Esophagus squamous epithelium (tissue), 5 donors: ENCODE measurements at regions not wholly inside any gene's neighbourhood (a gene's known extent, or its start where the extent isn't known, plus 50 kb on each side); places are given as distances from the start of the nearest gene placed in this dataset.

Experiments used
- DNase-seq: peaks from one replicate; lab custom pipeline; 2025; lab: John Stamatoyannopoulos, UW
- H3K27ac ChIP-seq, 4 donors: fragments of 200-600 bp; sonication (generic); one replicate each; pipeline ENCODE4 v1.5.1; 2016 to 2019; ENCODE audit warnings: mild to moderate bottlenecking in 1 of 4
- H3K27me3 ChIP-seq, 4 donors: fragments of 200-600 bp; sonication (generic); 1 replicate in 3 of 4; 2 replicates in 1 of 4; pipeline versions ENCODE4 v1.5.1 to v1.6.0; 2017 to 2021; ENCODE audit warnings: antibody characterized with exemption in 1 of 4
- H3K36me3 ChIP-seq, 3 donors: fragments of 200-600 bp; sonication (generic); one replicate each; pipeline ENCODE4 v1.5.1; 2016 to 2019
- H3K4me1 ChIP-seq, 3 donors: fragments of 200-600 bp; sonication (generic); one replicate each; pipeline ENCODE4 v1.5.1; 2017 to 2019
- H3K4me3 ChIP-seq, 4 donors: fragments of 200-600 bp; sonication (generic); 1 replicate in 3 of 4; 2 replicates in 1 of 4; pipeline ENCODE4 v1.5.1; 2016 to 2019; ENCODE audit warnings: mild to moderate bottlenecking in 2 of 4, moderate library complexity in 1 of 4
- H3K9me3 ChIP-seq, 3 donors: fragments of 200-600 bp; sonication (generic); one replicate each; pipeline ENCODE4 v1.5.1; 2016 to 2019
- POLR2A ChIP-seq, 4 donors: fragments of 450-650 bp; IDR thresholded peaks; one replicate each; pipeline ENCODE4 v1.6.1; 2017; ENCODE audit warnings: antibody characterized with exemption in 4 of 4, mild to moderate bottlenecking in 4 of 4, moderate library complexity in 3 of 4
- WGBS, 2 donors: methylation state at CpG; one replicate each; pipeline ENCODE4 v1.1.5; 2018; 5-methylcytosine and 5-hydroxymethylcytosine counted together
- intact Hi-C: fragments of 100-400 bp; cut with DNase I; formaldehyde crosslinking; loops from one replicate; pipeline ENCODE4 v1.15.0; 2022
- TF ChIP-seq, protein P1 (sequence below), 6 experiments: fragments of 450-650 bp in 4 of 6; fragments of 200-600 bp in 2 of 6; sonication (generic) in 2 of 6; IDR thresholded peaks; one replicate each; pipeline ENCODE4 v1.5.1; 2016 to 2019; ENCODE audit warnings: antibody characterized with exemption in 6 of 6, mild to moderate bottlenecking in 4 of 6, moderate library complexity in 4 of 6
- donor health status: DM: yes; HTN: yes; CAD: no.

DNA sequence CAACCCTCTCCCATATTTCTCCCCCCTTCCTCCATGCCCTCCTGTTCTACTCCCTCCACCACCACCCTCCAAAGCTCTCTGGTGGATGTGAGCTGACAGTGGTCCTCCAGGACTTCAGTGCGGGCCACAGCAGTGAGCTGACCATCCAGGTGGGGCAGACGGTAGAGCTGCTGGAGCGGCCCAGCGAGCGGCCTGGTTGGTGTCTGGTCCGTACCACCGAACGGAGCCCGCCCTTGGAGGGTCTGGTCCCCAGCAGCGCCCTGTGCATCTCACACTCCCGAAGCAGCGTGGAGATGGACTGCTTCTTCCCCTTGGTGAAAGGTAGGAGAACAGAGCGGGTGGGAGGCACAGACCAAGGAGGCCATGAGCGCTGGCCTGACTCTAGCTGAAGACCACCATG, 167.5 kb upstream of the UMPS start:
- intact Hi-C loops: no loop called here
- DNase-seq: no peak
- no peak for TF ChIP-seq POLR2A (IDR thresholded peaks at IDR 0.05)
- TF ChIP-seq, protein P1, sequence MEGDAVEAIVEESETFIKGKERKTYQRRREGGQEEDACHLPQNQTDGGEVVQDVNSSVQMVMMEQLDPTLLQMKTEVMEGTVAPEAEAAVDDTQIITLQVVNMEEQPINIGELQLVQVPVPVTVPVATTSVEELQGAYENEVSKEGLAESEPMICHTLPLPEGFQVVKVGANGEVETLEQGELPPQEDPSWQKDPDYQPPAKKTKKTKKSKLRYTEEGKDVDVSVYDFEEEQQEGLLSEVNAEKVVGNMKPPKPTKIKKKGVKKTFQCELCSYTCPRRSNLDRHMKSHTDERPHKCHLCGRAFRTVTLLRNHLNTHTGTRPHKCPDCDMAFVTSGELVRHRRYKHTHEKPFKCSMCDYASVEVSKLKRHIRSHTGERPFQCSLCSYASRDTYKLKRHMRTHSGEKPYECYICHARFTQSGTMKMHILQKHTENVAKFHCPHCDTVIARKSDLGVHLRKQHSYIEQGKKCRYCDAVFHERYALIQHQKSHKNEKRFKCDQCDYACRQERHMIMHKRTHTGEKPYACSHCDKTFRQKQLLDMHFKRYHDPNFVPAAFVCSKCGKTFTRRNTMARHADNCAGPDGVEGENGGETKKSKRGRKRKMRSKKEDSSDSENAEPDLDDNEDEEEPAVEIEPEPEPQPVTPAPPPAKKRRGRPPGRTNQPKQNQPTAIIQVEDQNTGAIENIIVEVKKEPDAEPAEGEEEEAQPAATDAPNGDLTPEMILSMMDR (IDR thresholded peaks at IDR 0.05): no peak
- 100% methylated on average over 2 of the region's 14 CpGs; no CpG with 5 or more reads in 1 of the 2 donors for WGBS, 2 donors
- Histone ChIP-seq H3K27ac (no peak overlapping the region), H3K27me3 (peaks cover 0 to 40% (median 0%) of the 10 kb centered on the region in 4 donors), H3K36me3 (no peaks in the 10 kb centered on the region), H3K4me3 (no peak overlapping the region), H3K9me3 (no peaks in the 10 kb centered on the region), H3K4me1 (peaks cover 14 to 33% (median 22%) of the 10 kb centered on the region in 3 donors)

DNA sequence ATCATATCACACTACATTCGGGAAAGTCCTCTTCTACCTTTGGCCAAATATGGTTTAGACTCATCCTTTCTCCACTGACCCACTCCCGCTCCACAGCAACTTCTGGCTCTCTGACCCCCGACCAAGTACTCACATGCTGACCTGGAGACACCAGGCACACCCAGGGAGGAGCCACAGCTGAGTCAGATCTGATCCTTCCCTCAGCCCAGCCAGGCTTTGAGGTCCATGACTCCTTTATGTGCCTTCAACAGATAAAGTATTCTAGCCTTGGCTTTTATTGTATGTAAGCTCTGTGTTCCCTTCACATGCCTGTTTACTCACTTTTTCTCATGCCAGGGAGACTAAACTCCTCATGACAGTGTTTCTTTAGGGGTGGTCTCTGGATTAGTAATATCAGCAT, 166.9 kb upstream of the UMPS start:
- no peak for DNase-seq
- TF ChIP-seq, protein P1 (IDR thresholded peaks at IDR 0.05): no peak
- no peak for TF ChIP-seq POLR2A (IDR thresholded peaks at IDR 0.05)
- H3K9me3 ChIP-seq: no peaks in the 10 kb centered on the region
- H3K27ac ChIP-seq: no peak overlapping the region
- 57 to 84% methylated on average over 3 of the region's 3 CpGs for WGBS, 2 donors
- no peak overlapping the region for H3K4me3 ChIP-seq
- H3K27me3 ChIP-seq: peaks cover 0 to 34% (median 0%) of the 10 kb centered on the region in 4 donors
- H3K36me3 ChIP-seq: no peaks in the 10 kb centered on the region
- H3K4me1 ChIP-seq: peaks cover 12 to 27% (median 16%) of the 10 kb centered on the region in 3 donors
- intact Hi-C loops: no loop called here

DNA sequence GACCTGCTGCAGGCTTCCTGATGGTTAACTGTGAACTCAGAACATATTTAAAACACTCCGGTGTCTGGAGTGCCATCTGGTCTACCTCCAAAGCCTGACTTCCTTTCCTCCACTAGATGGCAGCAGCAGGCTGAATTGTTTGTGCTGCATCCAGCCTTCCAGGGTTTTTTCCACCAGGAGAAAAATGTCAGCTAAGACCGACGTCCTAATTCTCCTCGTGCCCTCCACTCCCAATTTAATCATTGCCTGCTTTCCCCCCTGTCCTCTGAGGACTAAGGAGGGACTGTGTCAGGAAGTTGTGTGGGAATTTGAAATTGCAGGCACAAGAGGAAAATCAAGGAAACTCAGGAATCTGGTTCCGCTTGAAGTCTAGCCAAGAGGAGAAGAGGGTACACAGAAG, 165.2 kb upstream of the UMPS start:
- WGBS, 2 donors: 15 to 17% methylated on average over 5 of the region's 5 CpGs

DNA sequence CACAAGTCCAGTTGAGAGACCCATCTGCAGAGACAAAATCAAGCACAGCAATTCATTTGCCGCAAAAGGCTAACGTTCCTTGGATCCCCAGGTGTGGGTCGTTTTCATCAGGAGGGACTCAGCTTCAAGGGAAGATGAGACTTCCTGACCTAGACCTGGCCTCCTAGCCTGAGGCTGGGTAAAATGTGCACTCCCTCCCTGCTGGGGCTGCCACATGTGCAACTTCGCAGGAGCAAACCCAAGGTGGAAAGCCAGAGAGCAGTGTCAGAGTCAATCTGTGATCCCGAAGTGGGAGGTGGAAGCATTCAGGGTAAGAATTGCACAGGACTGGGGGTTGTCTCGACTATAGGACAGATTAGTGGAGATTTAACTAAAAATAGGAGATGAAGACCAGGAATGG, 164.7 kb upstream of the UMPS start:
- 56 to 57% methylated on average over 6 of the region's 6 CpGs for WGBS, 2 donors
- H3K27ac ChIP-seq: no peak overlapping the region
- H3K4me3 ChIP-seq: no peak overlapping the region
- H3K27me3 ChIP-seq: peaks cover 0 to 25% (median 0%) of the 10 kb centered on the region in 4 donors
- no peaks in the 10 kb centered on the region for H3K9me3 ChIP-seq
- no peak for DNase-seq
- H3K4me1 ChIP-seq: peaks cover 0 to 8% (median 4%) of the 10 kb centered on the region in 3 donors
- TF ChIP-seq POLR2A (IDR thresholded peaks at IDR 0.05): no peak
- TF ChIP-seq, protein P1 (IDR thresholded peaks at IDR 0.05): no peak
- no peaks in the 10 kb centered on the region for H3K36me3 ChIP-seq
- intact Hi-C loops: loop anchor here (2.0 kb wide), 1 partner anchor 123 kb away; no protein-coding TSS in a partner anchor

More for the DNA sequence above, 165.2 kb upstream of the UMPS start:
- H3K36me3 ChIP-seq: no peaks in the 10 kb centered on the region
- H3K27me3 ChIP-seq: peaks cover 0 to 31% (median 0%) of the 10 kb centered on the region in 4 donors
- no peak overlapping the region for H3K27ac ChIP-seq
- H3K4me3 ChIP-seq: no peak overlapping the region
- intact Hi-C loops: loop anchor here (2.0 kb wide), 1 partner anchor 124 kb away; no protein-coding TSS in a partner anchor
- TF ChIP-seq, protein P1 (IDR thresholded peaks at IDR 0.05): peak; percentile 79 to 92 (median 86)
- TF ChIP-seq POLR2A (IDR thresholded peaks at IDR 0.05): no peak
- DNase-seq: no peak
- no peaks in the 10 kb centered on the region for H3K9me3 ChIP-seq
- peaks cover 0 to 10% (median 4%) of the 10 kb centered on the region in 3 donors for H3K4me1 ChIP-seq

DNA sequence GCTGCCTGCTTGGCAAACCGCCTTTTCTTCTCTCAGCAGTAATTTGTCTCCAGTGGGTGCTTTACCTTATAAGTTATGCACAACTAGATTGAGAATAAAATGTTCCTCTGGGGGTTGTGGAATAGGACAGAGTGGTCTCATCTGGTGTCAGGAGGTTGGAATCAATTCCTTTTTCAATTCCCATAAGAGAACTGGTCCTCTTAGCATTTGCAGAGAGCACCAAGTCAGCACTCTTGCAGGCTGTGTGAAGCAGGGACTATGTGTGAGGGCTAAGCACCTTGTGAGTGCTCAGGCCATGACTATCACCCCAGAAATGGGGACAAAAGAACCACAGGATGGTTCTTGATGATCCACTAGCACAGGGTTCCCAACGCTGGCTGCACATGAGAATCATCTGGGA, 163.6 kb upstream of the UMPS start:
- H3K27ac ChIP-seq: no peak overlapping the region
- H3K4me3 ChIP-seq: no peak overlapping the region
- peaks cover 0 to 8% (median 4%) of the 10 kb centered on the region in 3 donors for H3K4me1 ChIP-seq
- no peak for DNase-seq
- 70 to 94% methylated on average over 2 of the region's 2 CpGs for WGBS, 2 donors
- H3K27me3 ChIP-seq: peaks cover 0 to 14% (median 0%) of the 10 kb centered on the region in 4 donors
- no peaks in the 10 kb centered on the region for H3K36me3 ChIP-seq
- no peaks in the 10 kb centered on the region for H3K9me3 ChIP-seq
- intact Hi-C loops: no loop called here
- TF ChIP-seq, protein P1 (IDR thresholded peaks at IDR 0.05): no peak
- TF ChIP-seq POLR2A (IDR thresholded peaks at IDR 0.05): no peak
